ENCODE measurements at regions not wholly inside any gene's neighbourhood (a gene's known extent, or its start where the extent isn't known, plus 50 kb on each side); places are given as distances from the start of the nearest gene placed in this dataset.

GRCh38 chr3:22292681-22293080, 541.7 kb upstream of the ZNF385D start (continued):
- TF ChIP-seq CCAR2 (optimal IDR thresholded peaks at IDR 0.05; ENCODE audit: low read depth, low read length), result no peak

- no peak for TF ChIP-seq DRAP1 (CRISPR knock-in tag; IDR thresholded peaks at IDR 0.05)
- TF ChIP-seq ZNF335 (CRISPR knock-in tag; IDR thresholded peaks at IDR 0.05), result no peak
- no peak for TF ChIP-seq RBAK (CRISPR knock-in tag; IDR thresholded peaks at IDR 0.05)
- no peak for TF ChIP-seq KMT2B (CRISPR knock-in tag; IDR thresholded peaks at IDR 0.05)
- TF ChIP-seq CREM (IDR thresholded peaks at IDR 0.05), result no peak
- TF ChIP-seq CREM (CRISPR knock-in tag; IDR thresholded peaks at IDR 0.05), result no peak
- TF ChIP-seq MYNN (CRISPR knock-in tag; IDR thresholded peaks at IDR 0.05; ENCODE audit: low read depth), result no peak
- no peak for TF ChIP-seq TAF1 (CRISPR knock-in tag; IDR thresholded peaks at IDR 0.05)
- no peak for TF ChIP-seq CEBPG (CRISPR knock-in tag; IDR thresholded peaks at IDR 0.05)
- no peak for TF ChIP-seq GTF3A (CRISPR knock-in tag; conservative IDR thresholded peaks at IDR 0.05)
- TF ChIP-seq PRPF4 (IDR thresholded peaks at IDR 0.05; ENCODE audit: low read depth, low read length, poor library complexity, severe bottlenecking), result no peak
- no peak for TF ChIP-seq ZBTB25 (CRISPR knock-in tag; IDR thresholded peaks at IDR 0.05)
- H3K79me2 ChIP-seq (ENCODE audit: insufficient read depth, low read length), result no peaks in the 10 kb centered on the region
- no peaks in the 10 kb centered on the region for H4K20me1 ChIP-seq (ENCODE audit: insufficient read depth, low read length)
- no peak for FAIRE-seq
- H3K36me3 ChIP-seq (replicated peaks in 1 of 2; ENCODE audit: control insufficient read depth in 1 of 2, insufficient read depth in 2 of 2, low read length in 2 of 2), result no peaks in the 10 kb centered on the region
- no peak for ATAC-seq
- no peaks in the 10 kb centered on the region for H3K27me3 ChIP-seq (ENCODE audit: control insufficient read depth in 1 of 2, insufficient read depth in 2 of 2, low read length in 2 of 2)
- POLR2A ChIA-PET, result no interaction called here
- intact Hi-C loops (cut with micrococcal nuclease; ENCODE audit: unreplicated experiment) (no loop called here), in situ Hi-C loops (cut with HindIII; ENCODE audit: extremely low pct_ligation_motif_present, low pct_unique_long_range_greater_than_20kb) (no loop called here)
- BruUV-seq (replicated peaks), result no TSS peak
- CTCF ChIA-PET (ENCODE audit: low intra/inter-chr PET ratio, low total read pairs), result no interaction called here
- no peak overlapping the region for H3K9ac ChIP-seq (ENCODE audit: insufficient read depth, low read depth, low read length)
- DNase-seq (ENCODE audit: low spot score), result no peak
- H3K27ac ChIP-seq (ENCODE audit: extremely low read length, insufficient read depth, low read length), result no peak overlapping the region
- H3K4me2 ChIP-seq (ENCODE audit: low read depth, low read length), result no peak overlapping the region
- no peak overlapping the region for H2AFZ ChIP-seq (ENCODE audit: low read length)
- no peaks in the 10 kb centered on the region for H3K4me1 ChIP-seq (ENCODE audit: insufficient read depth, low read length)
- H3K4me3 ChIP-seq (replicated peaks in 1 of 3; ENCODE audit: insufficient read depth in 1 of 3, low read depth in 2 of 3, low read length in 3 of 3), result no peak overlapping the region
- H3K9me3 ChIP-seq (ENCODE audit: low read length), result no peaks in the 10 kb centered on the region
These were observed 545.6 kb upstream of the ZNF385D start for GRCh38 chr3:22296601-22297000.

All from HepG2 (cell line).